ENCODE measurements at regions not wholly inside any gene's neighbourhood (a gene's known extent, or its start where the extent isn't known, plus 50 kb on each side); places are given as distances from the start of the nearest gene placed in this dataset.

GRCh38 chr13:50441130-50441529 lies 402.4 kb downstream of the DLEU7 start:
- peaks cover 4% of the 10 kb centered on the region; the same call in 1 of the 2 replicates for H3K4me1 ChIP-seq (ENCODE audit: control insufficient read depth, insufficient read depth, low read length)
- H3K27ac ChIP-seq (ENCODE audit: extremely low read depth, low read depth, low read length): no peak overlapping the region
- H3K9me3 ChIP-seq (ENCODE audit: control insufficient read depth, insufficient read depth, low read depth, low read length): no peaks in the 10 kb centered on the region
- no peaks in the 10 kb centered on the region for H3K36me3 ChIP-seq (ENCODE audit: control insufficient read depth in 2 of 2, insufficient read depth in 1 of 2, low read length in 2 of 2)
- ChIA-PET CTCF (no interaction called here), POLR2A (no interaction called here)
- no peak overlapping the region for H3K4me3 ChIP-seq (ENCODE audit: low read depth, low read length)
- TF ChIP-seq ZNF561 (tag by site-specific recombination; IDR thresholded peaks at IDR 0.05; ENCODE audit: borderline replicate concordance) (no peak), TCF7L2 (IDR thresholded peaks at IDR 0.05; ENCODE audit: borderline replicate concordance, low read depth, low read length) (no peak), ZNF558 (tag by site-specific recombination; IDR thresholded peaks at IDR 0.05) (no peak), ZNF155 (tag by site-specific recombination; IDR thresholded peaks at IDR 0.05) (no peak), ZNF830 (tag by site-specific recombination; IDR thresholded peaks at IDR 0.05; ENCODE audit: low read depth) (no peak), HOXD13 (CRISPR knock-in tag; IDR thresholded peaks at IDR 0.05; ENCODE audit: borderline replicate concordance) (no peak), SCRT1 (tag by site-specific recombination; IDR thresholded peaks at IDR 0.05; ENCODE audit: borderline replicate concordance) (no peak), ZFP37 (tag by site-specific recombination; IDR thresholded peaks at IDR 0.05) (no peak), ZSCAN5A (tag by site-specific recombination; IDR thresholded peaks at IDR 0.05) (no peak), KLF9 (tag by site-specific recombination; IDR thresholded peaks at IDR 0.05; ENCODE audit: low read depth) (no peak), ZNF747 (tag by site-specific recombination; IDR thresholded peaks at IDR 0.05) (no peak), ZNF776 (tag by site-specific recombination; IDR thresholded peaks at IDR 0.05; ENCODE audit: borderline replicate concordance) (no peak), KLF7 (tag by site-specific recombination; IDR thresholded peaks at IDR 0.05; ENCODE audit: borderline replicate concordance) (no peak), ZBTB20 (tag by site-specific recombination; IDR thresholded peaks at IDR 0.05) (no peak)
- TF ChIP-seq, protein P1, sequence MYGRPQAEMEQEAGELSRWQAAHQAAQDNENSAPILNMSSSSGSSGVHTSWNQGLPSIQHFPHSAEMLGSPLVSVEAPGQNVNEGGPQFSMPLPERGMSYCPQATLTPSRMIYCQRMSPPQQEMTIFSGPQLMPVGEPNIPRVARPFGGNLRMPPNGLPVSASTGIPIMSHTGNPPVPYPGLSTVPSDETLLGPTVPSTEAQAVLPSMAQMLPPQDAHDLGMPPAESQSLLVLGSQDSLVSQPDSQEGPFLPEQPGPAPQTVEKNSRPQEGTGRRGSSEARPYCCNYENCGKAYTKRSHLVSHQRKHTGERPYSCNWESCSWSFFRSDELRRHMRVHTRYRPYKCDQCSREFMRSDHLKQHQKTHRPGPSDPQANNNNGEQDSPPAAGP (tag by site-specific recombination; IDR thresholded peaks at IDR 0.05): no peak

GRCh38 chr13:50444726-50445125 lies 398.8 kb downstream of the DLEU7 start:
- no peaks in the 10 kb centered on the region for H3K36me3 ChIP-seq (ENCODE audit: control insufficient read depth in 2 of 2, insufficient read depth in 1 of 2, low read length in 2 of 2)
- no peak overlapping the region for H3K4me3 ChIP-seq (ENCODE audit: low read depth, low read length)
- TF ChIP-seq KLF9 (tag by site-specific recombination; IDR thresholded peaks at IDR 0.05; ENCODE audit: low read depth) (no peak), ZNF473 (tag by site-specific recombination; IDR thresholded peaks at IDR 0.05) (no peak), ZNF221 (tag by site-specific recombination; IDR thresholded peaks at IDR 0.05; ENCODE audit: borderline replicate concordance) (no peak), ZNF211 (tag by site-specific recombination; IDR thresholded peaks at IDR 0.05; ENCODE audit: low read depth) (no peak), WT1 (tag by site-specific recombination; IDR thresholded peaks at IDR 0.05) (no peak)
- POLR2A ChIA-PET: no interaction called here
- H3K9me3 ChIP-seq (ENCODE audit: control insufficient read depth, insufficient read depth, low read depth, low read length): no peaks in the 10 kb centered on the region
- no peak overlapping the region for H3K27ac ChIP-seq (ENCODE audit: extremely low read depth, low read depth, low read length)
- CTCF ChIA-PET: no interaction called here
- H3K4me1 ChIP-seq (ENCODE audit: control insufficient read depth, insufficient read depth, low read length): peaks cover 4% of the 10 kb centered on the region; the same call in 1 of the 2 replicates

- Histone ChIP-seq H3K27ac (ENCODE audit: extremely low read depth, low read depth, low read length) (no peak overlapping the region), H3K36me3 (ENCODE audit: control insufficient read depth in 2 of 2, insufficient read depth in 1 of 2, low read length in 2 of 2) (no peaks in the 10 kb centered on the region), H3K9me3 (ENCODE audit: control insufficient read depth, insufficient read depth, low read depth, low read length) (no peaks in the 10 kb centered on the region), H3K4me1 (ENCODE audit: control insufficient read depth, insufficient read depth, low read length) (peaks cover 4% of the 10 kb centered on the region; the same call in 1 of the 2 replicates), H3K4me3 (ENCODE audit: low read depth, low read length) (no peak overlapping the region)
- ChIA-PET POLR2A (no interaction called here), CTCF (no interaction called here)
- no peak for TF ChIP-seq ZNF610 (tag by site-specific recombination; IDR thresholded peaks at IDR 0.05; ENCODE audit: borderline replicate concordance)
- no peak for TF ChIP-seq SCRT2 (tag by site-specific recombination; IDR thresholded peaks at IDR 0.05)
- no peak for TF ChIP-seq BCL11A (tag by site-specific recombination; IDR thresholded peaks at IDR 0.05; ENCODE audit: low read depth)
- TF ChIP-seq ZNF350 (tag by site-specific recombination; IDR thresholded peaks at IDR 0.05): no peak
- no peak for TF ChIP-seq TSHZ1 (tag by site-specific recombination; IDR thresholded peaks at IDR 0.05; ENCODE audit: borderline replicate concordance)
- TF ChIP-seq ZBTB7A (tag by site-specific recombination; IDR thresholded peaks at IDR 0.05; ENCODE audit: low read depth): no peak
- TF ChIP-seq ZBTB48 (tag by site-specific recombination; IDR thresholded peaks at IDR 0.05): no peak
- TF ChIP-seq ZFP69B (tag by site-specific recombination; IDR thresholded peaks at IDR 0.05): no peak
Observed at GRCh38 chr13:50446611-50447010, 396.9 kb downstream of the DLEU7 start.

Measured in HEK293 (cell line).